HL-60 (cell line): ENCODE measurements at regions not wholly inside any gene's neighbourhood (a gene's known extent, or its start where the extent isn't known, plus 50 kb on each side); places are given as distances from the start of the nearest gene placed in this dataset.

Experiments used
- CTCF ChIP-seq: IDR thresholded peaks from one replicate; pipeline ENCODE4 v1.5.1; 2011; ENCODE audit warnings: low read length, control low read depth, inconsistent platforms; ENCODE audit not compliant: insufficient read depth
- GABPA ChIP-seq: IDR thresholded peaks from 2 replicates; pipeline ENCODE4 v1.6.1; 2012; ENCODE audit warnings: low read depth
- POLR2AphosphoS5 ChIP-seq: IDR thresholded peaks from 2 replicates; pipeline ENCODE4 v1.6.1; 2012; ENCODE audit warnings: low read depth
- REST ChIP-seq: IDR thresholded peaks from 2 replicates; pipeline ENCODE4 v1.6.1; 2012; ENCODE audit warnings: low read depth; ENCODE audit not compliant: insufficient replicate concordance
- SPI1 ChIP-seq: IDR thresholded peaks from 2 replicates; pipeline ENCODE4 v1.6.1; 2012; ENCODE audit warnings: low read depth, mild to moderate bottlenecking, borderline replicate concordance

GRCh38 chr13:62850331-62850730, 1434.7 kb upstream of the PCDH20 start:
- TF ChIP-seq CTCF (no peak), GABPA (no peak), REST (no peak), POLR2AphosphoS5 (no peak), SPI1 (no peak)
